B cell (primary cell): ENCODE measurements at regions not wholly inside any gene's neighbourhood (a gene's known extent, or its start where the extent isn't known, plus 50 kb on each side); places are given as distances from the start of the nearest gene placed in this dataset.

Experiments used
- ATAC-seq: fragments of 200-7000 bp; cut with Tn5 transposase; one replicate; pipeline ENCODE4 v1.10.0; 2021; ENCODE audit warnings: low read depth, mild to moderate bottlenecking, moderate number of reproducible peaks, moderate library complexity
- CTCF ChIA-PET: fragments of 350-600 bp; sonication (Branson Sonifier 250); formaldehyde crosslinking; loops from one replicate; lab custom pipeline; 2021; ENCODE audit warnings: antibody characterized with exemption, inconsistent platforms; lab: Charles Lee
- POLR2A ChIA-PET: fragments of 350-600 bp; sonication (Branson Sonifier 250); formaldehyde crosslinking; loops from one replicate; lab custom pipeline; 2021; ENCODE audit warnings: antibody characterized with exemption; lab: Charles Lee
- DNase-seq: peaks from one replicate; pipeline ENCODE4 v3.0.0; 2013
- H2AFZ ChIP-seq: 2 replicates; pipeline ENCODE4 v1.6.1; 2012; ENCODE audit warnings: mild to moderate bottlenecking, low read depth, low read length; ENCODE audit not compliant: insufficient read depth, poor library complexity, severe bottlenecking
- H3K27ac ChIP-seq, 2 donors: 1 replicate in 1 of 2; 2 replicates in 1 of 2; pipeline ENCODE4 v1.5.1; 2012 to 2013; ENCODE audit warnings: low read length in 2 of 2, mild to moderate bottlenecking in 2 of 2, moderate library complexity in 1 of 2
- H3K27me3 ChIP-seq, 4 experiments: fragments of 200-600 bp in 1 of 4; sonication (generic) in 1 of 4; replicated peaks in 1 of 4; 1 replicate in 2 of 4; 2 replicates in 2 of 4; pipeline versions ENCODE4 v1.6.1 to v1.7.0; 2013 to 2016; ENCODE audit warnings: low read length in 3 of 4, mild to moderate bottlenecking in 2 of 4, mixed read lengths in 1 of 4, moderate library complexity in 1 of 4; ENCODE audit not compliant: insufficient read depth in 4 of 4, control insufficient read depth in 3 of 4; ENCODE audit errors: control extremely low read depth in 1 of 4
- H3K36me3 ChIP-seq, 2 experiments: replicated peaks in 1 of 2; 1 replicate in 1 of 2; 2 replicates in 1 of 2; pipeline versions ENCODE4 v1.6.1 to v1.7.1; 2013; ENCODE audit warnings: low read length in 1 of 2; ENCODE audit not compliant: insufficient read depth in 2 of 2, control insufficient read depth in 1 of 2; ENCODE audit errors: control extremely low read depth in 1 of 2, extremely low read depth in 1 of 2
- H3K4me1 ChIP-seq, 2 donors: fragments of 200-600 bp in 1 of 2; sonication (generic) in 1 of 2; 1 replicate in 1 of 2; 2 replicates in 1 of 2; pipeline versions ENCODE4 v1.5.1 to v1.6.1; 2013 to 2017; ENCODE audit warnings: low read length in 2 of 2; ENCODE audit not compliant: control insufficient read depth in 2 of 2, insufficient read depth in 2 of 2
- H3K4me2 ChIP-seq: replicated peaks from 2 replicates; pipeline ENCODE3; 2012; ENCODE audit warnings: mild to moderate bottlenecking, low read depth, low read length; ENCODE audit not compliant: poor library complexity, severe bottlenecking
- H3K4me3 ChIP-seq, 5 experiments: fragments of 200-600 bp in 1 of 5; sonication (generic) in 1 of 5; 1 replicate in 3 of 5; 2 replicates in 2 of 5; pipeline versions ENCODE4 v1.5.1 to v1.7.0; 2011 to 2016; ENCODE audit warnings: low read length in 4 of 5, mild to moderate bottlenecking in 4 of 5, low read depth in 2 of 5, control low read depth in 1 of 5, moderate library complexity in 1 of 5; ENCODE audit not compliant: insufficient read depth in 1 of 5; ENCODE audit errors: control extremely low read depth in 1 of 5, extremely low read depth in 1 of 5
- H3K79me2 ChIP-seq: fragments of 200-600 bp; sonication (generic); one replicate; pipeline ENCODE4 v1.6.0; 2016; ENCODE audit warnings: low read length; ENCODE audit not compliant: control insufficient read depth, insufficient read depth
- H3K9ac ChIP-seq: fragments of 200-600 bp; sonication (generic); 2 replicates; pipeline ENCODE4 v1.6.1; 2017; ENCODE audit warnings: mild to moderate bottlenecking, low read length, moderate library complexity
- H3K9me3 ChIP-seq, 3 donors: one replicate each; pipeline versions ENCODE4 v1.6.1 to v1.7.1; 2013; ENCODE audit warnings: low read length in 2 of 3; ENCODE audit not compliant: control insufficient read depth in 2 of 3, insufficient read depth in 1 of 3; ENCODE audit errors: control extremely low read depth in 1 of 3
- H4K20me1 ChIP-seq: 2 replicates; pipeline ENCODE4 v1.6.0; 2012; ENCODE audit warnings: mild to moderate bottlenecking, low read length; ENCODE audit not compliant: insufficient read depth, control insufficient read depth, poor library complexity, severe bottlenecking
- H3K27ac Mint-ChIP-seq: one replicate; pipeline ENCODE4 v1.8.0; 2021; ENCODE audit warnings: mixed read lengths
- H3K27me3 Mint-ChIP-seq: one replicate; pipeline ENCODE4 v1.8.0; 2021; ENCODE audit warnings: mixed read lengths
- H3K4me1 Mint-ChIP-seq: one replicate; pipeline ENCODE4 v1.8.0; 2021; ENCODE audit warnings: mixed read lengths
- H3K4me3 Mint-ChIP-seq: one replicate; pipeline ENCODE4 v1.8.0; 2021; ENCODE audit warnings: mixed read lengths
- H3K9me3 Mint-ChIP-seq: one replicate; pipeline ENCODE4 v1.8.0; 2022; ENCODE audit warnings: mixed read lengths; ENCODE audit not compliant: insufficient read depth
- CTCF ChIP-seq: fragments of 200-600 bp; IDR thresholded peaks from one replicate; pipeline ENCODE4 v1.8.0; 2022; ENCODE audit warnings: antibody characterized with exemption, mild to moderate bottlenecking
- EZH2 ChIP-seq: IDR thresholded peaks from 2 replicates; pipeline ENCODE4 v1.6.1; 2012; ENCODE audit warnings: borderline replicate concordance, low read depth, mild to moderate bottlenecking, moderate library complexity, low read length; ENCODE audit not compliant: insufficient read depth, poor library complexity, severe bottlenecking
- WGBS: methylation state at CpG from one replicate; pipeline ENCODE4 v1.1.5; 2013; ENCODE audit warnings: missing lambda C conversion rate; ENCODE audit not compliant: insufficient coverage; 5-methylcytosine and 5-hydroxymethylcytosine counted together
- intact Hi-C: fragments of 100-400 bp; cut with micrococcal nuclease; formaldehyde crosslinking; loops from one replicate; pipeline ENCODE4 v1.10.0; 2022

- WGBS = 95% methylated on average over 8 of the region's 10 CpGs
- H3K27ac Mint-ChIP-seq = no peak overlapping the region
- ATAC-seq (no peak), DNase-seq (no peak)
- Histone ChIP-seq H3K4me2 (no peak overlapping the region), H2AFZ (no peak overlapping the region), H3K9ac (no peak overlapping the region), H3K36me3 (no peaks in the 10 kb centered on the region), H3K9me3 (peaks cover 0 to 2% (median 0%) of the 10 kb centered on the region in 3 donors), H3K4me3 (no peak overlapping the region), H3K79me2 (no peaks in the 10 kb centered on the region), H4K20me1 (no peaks in the 10 kb centered on the region), H3K27ac (no peak overlapping the region), H3K4me1 (no peaks in the 10 kb centered on the region), H3K27me3 (peaks cover 0 to 15% (median 1%) of the 10 kb centered on the region in 4 experiments)
- no peaks in the 10 kb centered on the region for H3K9me3 Mint-ChIP-seq
- no peaks in the 10 kb centered on the region for H3K4me1 Mint-ChIP-seq
- intact Hi-C loops = no loop called here
- ChIA-PET POLR2A (no interaction called here), CTCF (no interaction called here)
- peaks cover 33% of the 10 kb centered on the region for H3K27me3 Mint-ChIP-seq
- no peak for TF ChIP-seq EZH2
- no peak for TF ChIP-seq CTCF
- H3K4me3 Mint-ChIP-seq = no peak overlapping the region
Observed at GRCh38 chr20:57892471-57892870, 182.7 kb upstream of the PMEPA1 start.

- WGBS = 68% methylated on average over 5 of the region's 5 CpGs
- Histone ChIP-seq H4K20me1 (no peaks in the 10 kb centered on the region), H3K27me3 (peaks cover 0 to 15% (median 1%) of the 10 kb centered on the region in 4 experiments), H3K79me2 (no peaks in the 10 kb centered on the region), H3K4me3 (no peak overlapping the region), H3K27ac (no peak overlapping the region), H3K36me3 (no peaks in the 10 kb centered on the region), H3K4me2 (no peak overlapping the region), H2AFZ (no peak overlapping the region), H3K4me1 (no peaks in the 10 kb centered on the region), H3K9ac (no peak overlapping the region), H3K9me3 (no peaks in the 10 kb centered on the region)
- H3K4me1 Mint-ChIP-seq = no peaks in the 10 kb centered on the region
- ChIA-PET CTCF (no interaction called here), POLR2A (no interaction called here)
- H3K9me3 Mint-ChIP-seq = peaks cover 2% of the 10 kb centered on the region
- no peak overlapping the region for H3K27ac Mint-ChIP-seq
- intact Hi-C loops = no loop called here
- DNase-seq (no peak), ATAC-seq (no peak)
- H3K27me3 Mint-ChIP-seq = peaks cover 33% of the 10 kb centered on the region
- no peak for TF ChIP-seq EZH2
- H3K4me3 Mint-ChIP-seq = no peak overlapping the region
Observed at GRCh38 chr20:57891014-57891413, 181.2 kb upstream of the PMEPA1 start.
